ENCODE measurements at regions not wholly inside any gene's neighbourhood (a gene's known extent, or its start where the extent isn't known, plus 50 kb on each side); places are given as distances from the start of the nearest gene placed in this dataset.

- Histone ChIP-seq H3K27ac (ENCODE audit: low read depth, low read length) (no peak overlapping the region), H3K4me1 (ENCODE audit: control insufficient read depth, insufficient read depth, low read length) (no peaks in the 10 kb centered on the region), H3K36me3 (ENCODE audit: control insufficient read depth, insufficient read depth, low read length) (no peaks in the 10 kb centered on the region), H3K4me3 (ENCODE audit: low read depth, low read length) (no peak overlapping the region), H3K27me3 (ENCODE audit: control insufficient read depth, insufficient read depth, low read length) (no peaks in the 10 kb centered on the region), H3K9me3 (ENCODE audit: control insufficient read depth, insufficient read depth, low read length) (no peaks in the 10 kb centered on the region)
- DNase-seq (ENCODE audit: low read depth in 4 of 6, low spot score in 6 of 6): no peak
- WGBS (ENCODE audit: insufficient coverage): 83% methylated on average over 1 of the region's 3 CpGs
Observed at GRCh38 chr17:6938637-6939036, 57.2 kb upstream of the ALOX12 start.

GRCh38 chr17:6940186-6940649 is 55.6 kb upstream of the ALOX12 start:
- Histone ChIP-seq H3K4me1 (ENCODE audit: control insufficient read depth, insufficient read depth, low read length) (no peaks in the 10 kb centered on the region), H3K4me3 (ENCODE audit: low read depth, low read length) (no peak overlapping the region), H3K27ac (ENCODE audit: low read depth, low read length) (no peak overlapping the region), H3K9me3 (ENCODE audit: control insufficient read depth, insufficient read depth, low read length) (no peaks in the 10 kb centered on the region), H3K27me3 (ENCODE audit: control insufficient read depth, insufficient read depth, low read length) (no peaks in the 10 kb centered on the region), H3K36me3 (ENCODE audit: control insufficient read depth, insufficient read depth, low read length) (no peaks in the 10 kb centered on the region)
- 62% methylated on average over 3 of the region's 7 CpGs for WGBS (ENCODE audit: insufficient coverage)
- no peak for DNase-seq (ENCODE audit: low read depth in 4 of 6, low spot score in 6 of 6)

- H3K4me3 ChIP-seq (ENCODE audit: low read depth, low read length): no peak overlapping the region
- no peaks in the 10 kb centered on the region for H3K4me1 ChIP-seq (ENCODE audit: control insufficient read depth, insufficient read depth, low read length)
- no peak overlapping the region for H3K27ac ChIP-seq (ENCODE audit: low read depth, low read length)
- no peaks in the 10 kb centered on the region for H3K9me3 ChIP-seq (ENCODE audit: control insufficient read depth, insufficient read depth, low read length)
- no peak for DNase-seq (ENCODE audit: low read depth in 4 of 6, low spot score in 6 of 6)
- 87% methylated on average over 3 of the region's 5 CpGs for WGBS (ENCODE audit: insufficient coverage)
- no peaks in the 10 kb centered on the region for H3K27me3 ChIP-seq (ENCODE audit: control insufficient read depth, insufficient read depth, low read length)
- no peaks in the 10 kb centered on the region for H3K36me3 ChIP-seq (ENCODE audit: control insufficient read depth, insufficient read depth, low read length)
Observed at GRCh38 chr17:6941989-6942388, 53.9 kb upstream of the ALOX12 start.

- H3K27ac ChIP-seq (ENCODE audit: low read depth, low read length): no peak overlapping the region
Observed at GRCh38 chr17:6943406-6943805, 52.4 kb upstream of the ALOX12 start.

More at GRCh38 chr17:6943406-6943805, 52.4 kb upstream of the ALOX12 start:
- Histone ChIP-seq H3K36me3 (ENCODE audit: control insufficient read depth, insufficient read depth, low read length) (no peaks in the 10 kb centered on the region), H3K4me1 (ENCODE audit: control insufficient read depth, insufficient read depth, low read length) (no peaks in the 10 kb centered on the region), H3K4me3 (ENCODE audit: low read depth, low read length) (no peak overlapping the region), H3K9me3 (ENCODE audit: control insufficient read depth, insufficient read depth, low read length) (no peaks in the 10 kb centered on the region), H3K27me3 (ENCODE audit: control insufficient read depth, insufficient read depth, low read length) (no peaks in the 10 kb centered on the region)
- WGBS (ENCODE audit: insufficient coverage): 100% methylated on average over 1 of the region's 4 CpGs
- no peak for DNase-seq (ENCODE audit: low read depth in 4 of 6, low spot score in 6 of 6)
